GM18499 (cell line): ENCODE measurements at regions not wholly inside any gene's neighbourhood (a gene's known extent, or its start where the extent isn't known, plus 50 kb on each side); places are given as distances from the start of the nearest gene placed in this dataset.

Experiments
- ATAC-seq: cut with Tn5 transposase; IDR thresholded peaks from one replicate; pipeline ENCODE4 v1.9.1; 2021; ENCODE audit warnings: moderate number of reproducible peaks; ENCODE audit not compliant: insufficient read depth, unreplicated experiment

DNA sequence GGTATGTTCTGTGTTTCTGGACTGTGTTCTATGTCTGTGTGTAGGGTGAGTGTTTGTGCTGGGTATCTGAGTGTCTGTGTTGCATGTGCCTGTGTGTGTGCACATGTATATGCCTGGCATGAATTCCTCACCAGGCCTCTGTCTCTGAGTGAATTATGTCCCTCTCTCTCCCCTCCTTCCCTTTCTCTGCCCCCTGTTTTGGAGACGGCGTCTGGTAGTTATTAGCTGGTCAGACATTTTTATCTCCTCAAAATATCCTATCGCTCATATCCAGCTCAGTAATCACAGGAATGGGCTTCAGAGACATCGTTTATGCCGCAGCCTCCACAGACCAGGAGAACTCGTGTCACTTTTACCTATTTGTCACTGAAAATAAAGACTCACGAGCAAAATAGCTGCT, 483.2 kb upstream of the BRINP1 start:
- ATAC-seq: no peak

DNA sequence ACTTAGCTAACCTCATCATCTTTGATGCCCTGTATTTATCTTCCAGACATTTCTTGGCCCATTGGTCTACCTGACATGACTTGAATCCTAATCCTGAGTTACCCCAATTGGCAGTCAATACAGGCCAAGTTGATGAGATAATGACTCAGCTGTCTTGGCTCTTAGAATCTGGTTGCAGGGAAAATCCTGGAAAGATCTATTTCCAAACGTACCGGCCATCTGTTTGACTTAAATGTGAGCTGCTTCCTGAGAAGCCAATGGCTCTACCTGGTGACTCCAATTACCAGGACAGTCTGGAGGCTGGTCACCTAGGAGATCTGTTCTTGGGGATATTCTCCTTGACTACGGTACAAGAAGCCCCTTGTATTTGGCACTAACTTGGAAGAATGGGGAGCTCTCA, 475.2 kb upstream of the BRINP1 start:
- ATAC-seq: no peak

DNA sequence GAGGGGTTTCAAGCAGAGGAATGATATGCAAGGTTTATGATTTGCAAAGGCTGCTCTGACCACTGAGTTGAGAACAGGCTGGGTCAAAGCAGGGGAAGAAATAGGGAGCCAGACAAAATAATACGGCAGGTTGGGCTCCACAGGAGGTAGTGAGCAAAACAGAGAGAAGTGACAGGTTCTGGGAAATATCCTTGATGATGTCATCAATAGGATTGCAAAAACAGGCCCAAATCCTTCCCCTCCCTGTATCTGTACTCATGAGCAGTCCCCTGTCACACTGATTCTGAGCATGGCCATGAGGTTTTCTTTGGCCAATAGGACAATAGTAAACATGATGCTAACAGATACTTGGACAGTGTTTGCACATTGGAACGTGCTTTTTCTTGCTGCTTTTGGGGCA, 471.8 kb upstream of the BRINP1 start:
- ATAC-seq: no peak

DNA sequence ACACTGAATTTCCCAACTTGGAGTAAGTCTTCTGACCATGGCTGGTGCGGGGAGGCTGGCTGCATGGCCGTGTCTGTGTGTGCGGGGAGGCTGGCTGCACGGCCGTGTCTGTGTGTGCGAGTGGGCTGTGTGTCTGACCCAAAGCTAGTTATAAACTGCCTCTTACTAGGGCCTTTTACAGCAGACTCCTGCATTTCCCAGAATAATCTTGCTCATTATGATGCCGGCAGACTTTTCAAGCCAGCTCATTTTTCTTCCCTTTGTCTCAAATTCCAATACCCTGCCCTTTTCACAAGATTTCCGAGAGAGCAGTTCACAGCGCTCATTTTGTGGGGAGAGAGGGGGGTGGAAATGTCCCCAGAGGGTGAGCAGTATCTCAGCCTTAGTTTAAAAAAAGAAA, 470.7 kb upstream of the BRINP1 start:
- ATAC-seq: no peak

DNA sequence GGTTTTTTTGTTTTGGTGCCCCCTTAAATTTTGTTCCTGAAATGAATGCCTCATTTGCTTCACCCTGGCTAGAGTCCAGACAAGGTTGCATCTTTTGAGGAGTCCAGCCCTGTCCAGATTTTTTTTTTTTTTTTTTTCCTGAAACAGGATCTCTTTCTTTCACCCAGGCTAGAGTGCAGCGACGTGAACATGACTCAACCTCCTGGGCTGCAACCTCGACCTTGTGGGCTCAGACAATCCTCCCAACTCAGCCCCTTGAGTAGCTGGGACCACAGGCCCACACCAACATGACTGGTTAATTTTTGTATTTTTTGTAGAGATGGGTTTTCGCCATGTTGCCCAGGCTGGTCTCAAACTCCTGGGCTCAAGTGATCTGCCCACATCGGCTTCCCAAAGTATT, 469.0 kb upstream of the BRINP1 start:
- ATAC-seq: no peak

DNA sequence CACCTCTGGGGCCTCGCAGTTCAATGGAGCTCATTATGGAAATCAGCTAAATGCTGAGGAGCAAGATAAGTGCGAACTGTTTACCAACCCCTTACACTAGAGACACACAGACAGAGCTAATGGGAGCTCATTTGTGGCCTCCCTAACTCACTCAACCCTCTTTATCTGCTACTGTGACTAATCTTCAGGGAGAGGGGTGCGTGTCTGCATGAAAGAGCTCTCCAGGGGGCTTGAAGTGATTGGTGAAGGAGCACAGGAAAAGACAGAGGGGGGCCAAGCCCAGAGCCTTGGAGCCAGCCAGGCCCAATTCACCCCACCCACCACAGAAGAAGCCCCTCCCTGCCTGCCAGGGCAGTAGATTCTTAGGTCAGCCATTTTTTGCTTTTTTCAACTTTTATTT, 466.8 kb upstream of the BRINP1 start:
- ATAC-seq: no peak

DNA sequence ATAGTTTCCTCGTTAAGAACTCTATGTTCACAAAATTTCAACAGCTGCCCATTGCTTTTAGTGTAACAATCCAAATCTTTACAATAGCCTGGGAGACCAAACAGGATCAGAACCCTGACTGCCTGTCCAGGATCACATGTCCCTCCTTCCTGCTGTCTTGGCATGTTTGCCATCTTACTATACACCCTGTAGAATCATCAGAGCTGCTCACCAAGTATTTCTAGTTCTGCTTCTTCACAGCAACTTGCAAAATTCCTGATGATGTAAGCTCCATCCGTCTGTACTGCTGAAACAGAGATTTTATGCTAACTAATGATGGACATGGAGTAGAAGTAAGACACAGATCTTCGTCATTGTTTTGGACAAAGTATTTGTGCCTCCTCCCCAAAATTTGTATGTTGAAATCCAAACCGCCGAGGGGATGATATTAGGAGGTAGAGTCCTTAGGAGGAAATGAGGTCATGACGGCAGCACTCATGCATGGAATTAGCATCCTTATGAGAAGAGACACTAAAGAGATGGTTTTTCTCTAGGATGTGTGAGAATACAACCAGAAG, 464.9 kb upstream of the BRINP1 start:
- ATAC-seq: no peak

DNA sequence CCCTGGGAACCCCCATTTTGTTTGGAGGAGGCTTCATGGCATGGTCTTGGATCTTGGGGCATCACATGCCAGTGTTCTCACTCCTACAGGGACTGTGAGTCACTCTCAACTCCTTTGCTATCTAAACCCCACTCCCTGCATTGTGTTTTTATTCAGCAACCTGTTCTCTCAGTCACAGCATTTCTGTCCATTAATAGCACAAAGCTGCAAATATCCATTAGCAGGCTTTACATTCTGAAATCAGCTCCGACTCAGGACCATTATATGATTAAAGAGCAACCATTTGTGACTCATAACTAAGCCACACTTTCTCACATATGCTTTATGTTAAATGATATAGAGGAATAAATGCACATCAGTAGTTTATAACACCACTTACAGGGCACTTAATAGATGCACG, 462.1 kb upstream of the BRINP1 start:
- no peak for ATAC-seq

DNA sequence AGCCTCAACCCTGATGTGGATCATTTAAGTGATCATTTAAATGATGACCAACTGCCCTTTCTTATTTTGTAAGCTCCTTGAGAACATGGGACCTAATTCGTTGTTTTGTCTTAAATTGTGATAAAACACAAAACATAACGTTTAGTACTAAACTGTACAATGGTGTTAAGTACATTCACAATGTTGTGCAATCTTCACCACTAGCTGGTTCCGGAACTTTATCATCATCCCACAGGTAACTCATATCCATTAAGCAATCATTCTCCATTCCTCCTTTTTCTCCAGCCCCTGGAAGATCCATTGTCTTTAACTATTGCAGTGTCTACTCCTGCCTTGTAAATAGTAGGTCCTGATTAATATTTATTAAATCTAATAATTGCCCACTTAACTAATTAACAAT, 460.5 kb upstream of the BRINP1 start:
- ATAC-seq: no peak

DNA sequence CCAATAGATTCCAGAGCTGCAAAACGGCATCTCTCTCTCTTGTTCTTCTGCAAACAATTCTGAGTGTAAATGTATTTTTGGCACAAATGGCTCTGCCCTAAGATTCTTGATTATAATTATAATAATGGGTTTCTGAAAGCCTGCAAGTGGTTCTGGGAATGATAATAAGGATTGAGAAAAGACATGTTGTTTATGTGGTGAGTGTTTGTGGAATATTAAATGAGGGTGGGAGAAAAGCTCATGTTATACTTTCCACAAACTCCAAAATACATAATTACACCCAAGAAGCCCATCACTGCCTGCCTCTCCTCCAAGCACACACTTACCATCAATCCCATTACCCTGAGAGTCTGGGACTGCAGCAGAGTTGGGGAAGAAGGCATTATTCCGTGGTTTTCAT, 460.0 kb upstream of the BRINP1 start:
- no peak for ATAC-seq

DNA sequence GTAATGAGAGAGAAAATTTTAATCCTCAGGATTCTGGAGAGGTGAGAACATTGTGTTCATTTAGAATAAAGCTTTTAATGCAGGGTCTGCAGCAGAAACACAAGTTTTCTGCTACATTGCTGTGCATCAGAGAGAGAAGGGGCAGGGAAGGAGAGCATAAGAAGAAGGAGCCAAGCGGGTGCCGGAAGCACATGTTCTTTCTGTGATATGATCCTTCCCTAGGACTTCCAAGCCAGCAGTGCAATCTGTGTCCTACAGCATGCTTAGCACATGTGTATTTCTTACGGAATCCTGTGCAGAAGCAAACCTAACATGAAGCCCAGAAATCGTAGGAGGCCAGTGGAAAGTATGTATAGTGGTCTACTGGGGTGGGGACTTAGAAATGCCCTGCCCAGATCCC, 458.3 kb upstream of the BRINP1 start:
- no peak for ATAC-seq

DNA sequence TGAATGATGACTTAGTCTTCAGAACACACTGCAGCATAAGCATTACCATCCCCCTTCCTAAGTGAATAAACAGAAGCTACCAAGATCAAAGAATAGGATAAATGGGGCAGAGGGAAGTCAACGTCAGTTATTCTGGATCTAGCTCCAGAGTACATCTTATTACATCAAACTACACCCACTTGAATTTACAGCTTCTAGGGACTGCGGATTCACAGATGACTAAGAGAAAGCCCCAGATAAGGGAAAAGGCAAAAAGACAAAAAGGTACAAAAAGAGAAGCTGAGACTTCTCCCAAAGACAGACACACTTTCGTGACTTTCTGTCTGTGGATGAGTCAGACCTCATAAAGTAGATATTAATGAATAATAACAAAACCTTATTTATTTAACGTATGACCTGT, 457.9 kb upstream of the BRINP1 start:
- ATAC-seq: no peak

DNA sequence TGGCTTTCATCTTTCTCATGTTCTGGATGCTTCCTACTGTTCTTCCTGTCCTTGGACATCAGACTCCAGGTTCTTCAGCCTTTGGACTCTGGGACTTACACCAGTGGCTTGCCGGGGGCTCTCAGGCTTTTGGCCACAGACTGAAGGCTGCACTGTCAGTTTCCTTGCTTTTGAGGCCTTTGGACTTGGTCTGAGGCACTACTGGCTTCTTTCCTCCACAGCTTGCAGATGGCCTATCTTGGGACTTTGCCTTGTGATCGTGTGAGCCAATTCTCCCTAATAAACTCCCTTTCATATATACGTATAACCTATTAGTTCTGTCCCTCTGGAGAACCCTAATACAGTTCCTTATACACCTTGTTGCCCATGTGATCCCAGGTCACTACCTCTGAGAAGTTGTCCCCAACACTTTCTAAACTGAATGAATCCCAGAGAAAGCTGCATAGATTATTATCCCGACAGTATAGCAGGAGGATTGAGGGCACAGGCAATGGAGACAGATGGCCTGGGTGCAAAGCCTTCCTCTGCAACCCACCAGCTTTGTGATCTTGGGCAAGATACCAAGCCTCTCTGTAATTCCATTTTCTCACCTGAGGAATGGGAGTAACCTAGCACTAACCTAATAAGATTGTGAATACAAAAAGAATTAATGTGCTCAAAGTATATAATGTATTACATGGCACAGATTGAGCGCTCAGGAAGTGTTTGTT, 449.6 kb upstream of the BRINP1 start:
- ATAC-seq: no peak

DNA sequence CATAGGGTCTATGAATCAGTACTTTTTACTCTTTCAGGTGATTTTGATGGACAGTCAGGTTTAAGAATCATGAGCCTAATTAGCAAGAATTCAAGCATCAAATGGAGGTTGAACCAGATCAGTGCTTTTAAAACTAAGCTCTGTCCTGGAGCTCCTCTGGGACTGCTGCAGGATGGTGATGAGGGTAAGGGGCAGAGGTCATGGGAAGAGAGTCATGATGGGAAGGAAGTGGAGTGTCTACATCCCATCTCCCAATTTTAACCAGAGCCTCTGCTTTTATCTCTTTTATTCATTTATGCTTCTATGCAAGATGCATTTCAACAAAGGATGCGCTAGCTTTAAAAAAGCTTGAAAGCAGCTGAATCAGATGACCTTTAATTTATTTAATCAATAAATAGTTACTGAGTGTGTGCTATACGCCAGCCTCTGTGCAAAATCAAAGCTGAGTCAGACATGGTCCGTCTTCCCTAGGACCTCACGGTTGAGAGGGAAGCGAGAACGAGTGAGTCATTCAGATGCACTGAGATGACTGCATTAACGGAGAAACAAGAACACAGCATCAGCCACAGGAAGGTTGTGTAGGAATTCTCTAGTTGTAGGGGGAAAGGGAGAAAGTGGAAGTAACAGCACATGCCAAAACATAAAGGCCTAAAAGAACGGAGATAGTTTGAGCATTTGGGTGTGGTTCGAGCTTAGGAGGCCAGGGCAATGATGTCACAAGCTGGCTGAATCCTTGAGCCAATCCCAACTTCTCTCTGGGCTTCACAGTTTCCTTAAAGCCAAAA, 441.6 kb upstream of the BRINP1 start:
- no peak for ATAC-seq

DNA sequence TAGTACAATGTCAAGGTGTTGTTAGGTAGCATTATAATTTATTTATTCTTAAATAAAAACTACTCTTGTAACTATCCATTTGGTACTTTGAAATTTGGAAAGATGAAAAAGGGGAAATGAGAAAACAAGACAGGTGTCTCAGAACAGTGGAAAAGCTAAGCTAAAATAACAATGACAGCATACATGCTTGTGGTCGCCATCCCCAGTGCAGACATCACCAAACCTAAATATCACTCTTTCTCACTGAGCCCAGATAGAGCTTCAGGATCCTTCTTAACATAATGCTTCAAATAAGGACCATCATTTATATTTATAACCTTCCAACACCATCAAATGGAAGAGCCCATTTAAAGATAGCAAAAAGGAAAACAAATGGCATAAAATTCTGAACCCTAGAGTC, 434.4 kb upstream of the BRINP1 start:
- ATAC-seq: no peak

DNA sequence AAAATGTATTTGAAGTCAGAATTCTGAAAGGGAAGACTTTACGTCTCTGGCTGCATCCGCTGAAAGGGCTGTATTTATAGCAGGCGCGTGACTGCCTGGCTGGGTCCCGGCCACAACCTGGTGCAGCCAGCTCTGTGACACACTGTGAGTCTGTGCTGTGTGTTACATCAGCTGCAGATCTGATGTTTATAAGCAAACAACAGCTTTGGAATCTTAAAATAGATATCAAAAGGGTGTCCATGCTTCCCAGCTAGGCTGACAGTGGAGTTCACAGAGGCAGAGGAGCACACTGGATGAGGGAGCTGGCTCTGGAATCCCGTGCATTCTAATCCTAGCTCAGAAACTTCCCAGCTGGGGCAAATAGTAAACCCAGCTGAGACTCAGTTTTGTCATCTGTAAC, 433.4 kb upstream of the BRINP1 start:
- no peak for ATAC-seq

DNA sequence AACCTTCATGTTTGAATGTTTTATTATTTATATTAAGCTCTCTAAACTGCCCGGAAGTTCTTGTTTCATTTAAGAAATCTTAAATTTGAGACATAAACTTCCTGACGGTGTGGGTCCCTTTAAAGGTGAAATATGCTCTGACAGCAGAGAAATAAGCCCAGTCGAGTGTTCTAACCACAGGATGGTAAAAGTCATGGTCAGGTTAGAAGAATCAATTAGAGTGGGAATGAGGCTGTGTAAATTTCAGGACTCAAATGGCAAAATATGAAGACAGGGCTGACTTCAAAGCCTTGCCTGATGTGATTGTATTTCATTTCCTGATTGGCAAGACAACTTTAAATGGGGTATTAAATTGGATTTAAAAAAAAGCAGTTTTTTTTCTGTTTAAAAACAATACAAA, 432.9 kb upstream of the BRINP1 start:
- ATAC-seq: no peak

DNA sequence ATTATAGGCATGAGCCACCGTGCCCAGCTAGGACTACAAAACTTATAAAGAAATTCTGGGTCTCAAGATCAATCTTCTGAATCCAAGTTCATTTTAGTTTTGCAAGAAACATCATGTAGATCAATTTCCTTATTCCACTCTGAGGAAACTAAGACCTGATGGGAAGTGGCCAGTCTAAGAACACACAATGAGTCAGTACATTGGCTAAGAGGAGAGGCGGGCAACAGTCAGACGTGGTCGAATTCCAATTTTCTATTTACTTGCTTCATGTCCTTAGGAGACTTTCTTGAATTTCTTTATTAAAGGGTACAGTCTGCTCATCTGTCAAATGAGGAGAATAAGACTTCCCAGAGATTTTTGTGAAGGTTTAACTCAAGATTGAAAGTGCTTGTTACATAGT, 432.1 kb upstream of the BRINP1 start:
- no peak for ATAC-seq

DNA sequence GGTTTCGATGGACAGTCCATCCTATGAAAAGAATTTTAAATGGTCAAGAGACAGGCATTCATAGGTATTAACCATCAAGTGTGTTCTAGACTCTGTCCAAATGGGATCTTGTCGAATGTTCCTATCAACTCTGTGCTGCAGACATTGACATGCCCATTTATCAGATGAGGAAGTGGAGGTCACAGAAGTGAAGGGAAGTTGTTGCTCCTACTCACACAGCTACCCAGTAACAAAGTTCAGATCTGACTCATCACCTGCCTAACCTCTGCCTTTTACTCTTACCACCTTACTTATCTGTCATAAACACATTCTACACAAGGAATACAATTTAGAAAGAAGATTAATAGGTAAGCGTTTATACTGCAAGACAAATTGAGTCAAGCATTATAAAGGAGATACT, 426.2 kb upstream of the BRINP1 start:
- no peak for ATAC-seq

DNA sequence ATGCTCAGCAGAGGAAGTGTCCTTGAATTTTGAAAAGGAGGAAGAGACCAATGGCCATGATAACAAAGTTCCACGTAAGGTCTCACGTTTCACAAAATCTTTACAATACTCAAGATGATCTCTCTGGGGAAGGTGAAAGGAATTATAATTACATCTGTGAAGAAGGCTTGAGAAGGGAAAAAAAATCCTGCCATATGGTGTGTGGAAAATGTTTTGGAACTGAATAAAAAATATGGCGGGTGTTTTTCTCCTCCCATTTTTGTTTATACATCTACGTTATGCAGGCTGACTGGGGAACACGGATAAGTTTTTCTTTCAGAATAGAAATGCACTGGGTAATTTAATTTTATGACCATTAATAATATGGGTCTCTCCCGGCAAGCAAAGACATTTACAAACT, 425.6 kb upstream of the BRINP1 start:
- no peak for ATAC-seq

DNA sequence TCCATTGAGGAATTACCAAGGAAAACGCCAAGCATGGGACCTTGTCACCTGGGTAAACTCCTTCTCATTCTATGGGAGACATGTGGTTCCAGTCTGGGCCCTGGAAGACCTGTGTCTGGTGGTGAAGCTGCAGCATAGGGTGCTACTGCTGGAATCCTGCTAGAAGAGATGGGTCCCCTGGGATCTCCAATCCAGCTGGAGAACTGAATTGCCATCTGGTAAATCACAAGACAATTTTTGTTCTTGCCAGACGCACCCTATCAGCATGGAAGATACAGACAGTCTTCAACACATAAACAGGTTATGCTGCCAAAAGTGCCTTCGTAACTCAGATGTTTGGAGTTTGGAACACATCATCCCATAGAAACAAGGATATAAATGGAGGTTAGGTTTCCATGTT, 424.0 kb upstream of the BRINP1 start:
- no peak for ATAC-seq

DNA sequence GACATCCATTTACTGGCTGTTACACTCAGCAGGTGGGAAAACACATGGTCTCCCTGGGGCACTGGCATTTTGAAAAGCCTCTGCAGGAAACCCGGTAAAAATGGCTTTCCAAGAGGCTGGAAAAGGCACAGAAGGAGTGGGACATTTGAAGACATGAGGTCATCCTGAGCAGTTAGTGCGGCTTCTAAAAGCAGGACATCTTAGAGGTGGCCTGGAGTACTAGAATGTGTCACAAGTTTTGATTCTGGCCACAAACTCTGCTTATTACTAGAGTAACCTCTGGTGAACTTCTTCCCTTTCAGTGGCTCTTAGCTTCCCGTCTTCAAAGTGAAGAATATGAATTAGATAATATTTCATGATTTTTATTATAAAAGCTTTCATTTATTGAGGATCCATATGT, 423.0 kb upstream of the BRINP1 start:
- ATAC-seq: peak; percentile 66
